OCI-LY1 (cell line): ENCODE measurements at regions not wholly inside any gene's neighbourhood (a gene's known extent, or its start where the extent isn't known, plus 50 kb on each side); places are given as distances from the start of the nearest gene placed in this dataset.

Experiments
- CTCF ChIP-seq: fragments of 200-600 bp; sonication (generic), shearing (Covaris generic); IDR thresholded peaks from 2 replicates; pipeline ENCODE4 v1.5.1; 2017; ENCODE audit warnings: mild to moderate bottlenecking, antibody characterized with exemption, low read length, moderate library complexity, mixed read lengths
- EZH2 ChIP-seq: fragments of 200-600 bp; sonication (generic), shearing (Covaris generic); IDR thresholded peaks from 2 replicates; pipeline ENCODE4 v1.8.0; 2017; ENCODE audit warnings: borderline replicate concordance, mixed run types, mild to moderate bottlenecking, antibody characterized with exemption, low read length, moderate library complexity, mixed read lengths

GRCh38 chr16:49953090-49953489 lies 71.9 kb upstream of the CNEP1R1 start:
- TF ChIP-seq CTCF (no peak), EZH2 (no peak)
